ENCODE measurements at regions not wholly inside any gene's neighbourhood (a gene's known extent, or its start where the extent isn't known, plus 50 kb on each side); places are given as distances from the start of the nearest gene placed in this dataset.

DNA sequence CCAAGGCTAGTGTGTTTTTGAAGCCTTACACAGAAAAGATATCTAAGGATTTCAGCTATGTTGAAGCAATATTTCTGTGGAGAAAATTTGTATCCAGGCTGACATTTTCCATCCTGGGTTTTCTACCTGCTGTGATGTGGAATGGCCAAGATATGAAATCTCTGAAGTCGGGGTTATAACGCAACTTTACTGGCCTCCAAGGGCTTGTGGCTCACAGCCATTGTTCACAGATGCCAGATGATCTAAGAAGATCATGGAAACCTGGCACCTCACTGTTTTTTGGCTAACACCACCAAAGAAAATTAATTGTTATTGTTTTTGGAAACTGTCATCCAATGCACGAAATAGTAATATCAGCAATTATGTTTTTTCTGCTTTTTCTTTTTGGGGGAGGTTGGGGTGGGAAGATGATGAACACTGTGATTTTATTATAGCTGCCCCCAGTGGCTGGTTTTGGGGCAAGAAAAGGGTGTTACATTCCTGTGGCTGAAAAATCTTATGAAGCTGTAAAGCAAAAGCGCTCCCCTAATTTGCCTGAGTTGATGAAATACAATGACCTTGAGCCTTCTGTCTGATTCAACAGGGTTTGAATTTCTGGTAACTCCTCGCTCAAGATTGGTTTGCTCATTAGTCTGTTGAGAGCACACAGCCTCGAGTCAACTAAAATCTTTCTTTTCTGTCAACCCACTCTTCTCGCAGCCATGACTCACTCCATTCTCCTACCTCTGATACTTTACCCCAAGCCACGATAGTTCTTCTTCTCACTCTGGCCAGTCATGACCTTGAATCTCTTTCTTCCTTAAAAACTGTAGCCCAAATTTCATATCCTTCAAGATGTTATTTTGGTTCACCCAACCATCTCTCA, 236.7 kb downstream of the PAX1 start:
- Mint-ChIP-seq H3K27me3 (ENCODE audit: low read depth) (no peaks in the 10 kb centered on the region), H3K4me1 (ENCODE audit: low read depth) (no peaks in the 10 kb centered on the region), H3K9me3 (ENCODE audit: insufficient read depth) (peaks cover 29% of the 10 kb centered on the region), H3K27ac (no peak overlapping the region), H3K36me3 (ENCODE audit: low read depth) (no peaks in the 10 kb centered on the region), H3K4me3 (no peak overlapping the region)
- DNase-seq, result no peak
- CTCF ChIA-PET, result no interaction called here
- POLR2A ChIA-PET, result no interaction called here
- ATAC-seq, result no peak

- H3K4me3 Mint-ChIP-seq, result no peak overlapping the region
- no peak for ATAC-seq
- no peaks in the 10 kb centered on the region for H3K36me3 Mint-ChIP-seq (ENCODE audit: low read depth)
- CTCF ChIA-PET, result no interaction called here
- H3K4me1 Mint-ChIP-seq (ENCODE audit: low read depth), result no peaks in the 10 kb centered on the region
- no peak for DNase-seq
- H3K27me3 Mint-ChIP-seq (ENCODE audit: low read depth), result no peaks in the 10 kb centered on the region
- H3K9me3 Mint-ChIP-seq (ENCODE audit: insufficient read depth), result peaks cover 34% of the 10 kb centered on the region
- H3K27ac Mint-ChIP-seq, result no peak overlapping the region
- POLR2A ChIA-PET, result no interaction called here
These were observed 231.4 kb downstream of the PAX1 start for GRCh38 chr20:21936720-21937380.

DNA sequence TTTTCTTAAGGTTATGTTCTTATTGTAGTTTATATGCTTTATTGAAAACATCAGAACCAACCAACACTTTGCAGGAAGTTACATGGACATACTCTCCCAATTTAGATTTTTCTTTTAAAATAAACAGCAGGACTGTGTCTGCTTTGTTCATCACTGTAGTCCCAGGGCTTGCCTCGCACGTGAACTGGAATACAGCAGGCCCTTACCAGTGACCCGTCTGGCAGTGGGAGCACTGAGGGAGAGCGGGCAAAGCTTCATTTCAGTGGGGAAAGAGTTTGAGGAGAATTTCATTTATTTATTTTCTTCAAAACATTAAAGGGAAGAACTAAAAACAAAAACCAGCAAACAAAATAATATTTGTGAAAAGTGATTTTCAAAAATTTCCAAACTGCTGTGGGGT, 230.8 kb downstream of the PAX1 start:
- H3K4me1 Mint-ChIP-seq (ENCODE audit: low read depth), result no peaks in the 10 kb centered on the region
- peaks cover 29% of the 10 kb centered on the region for H3K9me3 Mint-ChIP-seq (ENCODE audit: insufficient read depth)
- no peak for DNase-seq
- H3K36me3 Mint-ChIP-seq (ENCODE audit: low read depth), result no peaks in the 10 kb centered on the region
- ChIA-PET CTCF (no interaction called here), POLR2A (no interaction called here)
- no peaks in the 10 kb centered on the region for H3K27me3 Mint-ChIP-seq (ENCODE audit: low read depth)
- H3K27ac Mint-ChIP-seq, result no peak overlapping the region
- no peak for ATAC-seq
- no peak overlapping the region for H3K4me3 Mint-ChIP-seq

DNA sequence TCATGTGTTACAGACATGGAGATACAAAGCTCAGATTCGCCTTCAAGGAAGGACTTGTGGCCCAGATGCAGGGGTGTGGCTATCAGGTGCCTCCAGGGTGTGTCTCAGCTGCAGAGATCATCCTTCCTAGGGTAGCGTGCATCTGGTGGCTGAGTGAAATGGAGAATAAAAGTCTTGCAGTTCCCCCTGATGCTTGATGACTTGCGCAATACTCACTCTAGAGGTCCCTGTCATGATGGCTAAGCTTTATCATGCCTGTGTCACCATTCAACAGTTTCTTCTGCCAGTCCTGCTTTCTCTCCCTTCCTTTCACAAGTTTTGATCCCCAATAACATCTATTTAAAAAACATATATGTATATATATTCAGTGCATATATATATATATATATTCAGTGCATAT, 228.1 kb downstream of the PAX1 start:
- Mint-ChIP-seq H3K9me3 (ENCODE audit: insufficient read depth) (peaks cover 16% of the 10 kb centered on the region), H3K4me1 (ENCODE audit: low read depth) (no peaks in the 10 kb centered on the region), H3K27ac (no peak overlapping the region), H3K27me3 (ENCODE audit: low read depth) (no peaks in the 10 kb centered on the region), H3K4me3 (no peak overlapping the region), H3K36me3 (ENCODE audit: low read depth) (no peaks in the 10 kb centered on the region)
- DNase-seq (no peak), ATAC-seq (no peak)
- POLR2A ChIA-PET, result interaction anchor here (0.7 kb wide), 1 partner anchor 12 kb away, joined by 4 read pairs; no protein-coding TSS in a partner anchor
- CTCF ChIA-PET, result no interaction called here

GRCh38 chr20:21921251-21921650, 215.8 kb downstream of the PAX1 start:
- Mint-ChIP-seq H3K4me3 (no peak overlapping the region), H3K4me1 (ENCODE audit: low read depth) (no peaks in the 10 kb centered on the region), H3K9me3 (ENCODE audit: insufficient read depth) (peaks cover 35% of the 10 kb centered on the region), H3K36me3 (ENCODE audit: low read depth) (no peaks in the 10 kb centered on the region), H3K27ac (no peak overlapping the region), H3K27me3 (ENCODE audit: low read depth) (no peaks in the 10 kb centered on the region)
- no peak for ATAC-seq
- ChIA-PET CTCF (no interaction called here), POLR2A (no interaction called here)
- no peak for DNase-seq

- Mint-ChIP-seq H3K4me3 (no peak overlapping the region), H3K36me3 (ENCODE audit: low read depth) (no peaks in the 10 kb centered on the region), H3K9me3 (ENCODE audit: insufficient read depth) (peaks cover 31% of the 10 kb centered on the region), H3K4me1 (ENCODE audit: low read depth) (no peaks in the 10 kb centered on the region), H3K27ac (no peak overlapping the region), H3K27me3 (ENCODE audit: low read depth) (no peaks in the 10 kb centered on the region)
- CTCF ChIA-PET, result no interaction called here
- DNase-seq (no peak), ATAC-seq (no peak)
- POLR2A ChIA-PET, result no interaction called here
These were observed 214.7 kb downstream of the PAX1 start for GRCh38 chr20:21920211-21920610.

GRCh38 chr20:21918398-21918797, 212.9 kb downstream of the PAX1 start:
- no peak for ATAC-seq
- H3K36me3 Mint-ChIP-seq (ENCODE audit: low read depth), result no peaks in the 10 kb centered on the region
- H3K27me3 Mint-ChIP-seq (ENCODE audit: low read depth), result no peaks in the 10 kb centered on the region
- H3K4me1 Mint-ChIP-seq (ENCODE audit: low read depth), result no peaks in the 10 kb centered on the region
- no peak overlapping the region for H3K4me3 Mint-ChIP-seq
- ChIA-PET POLR2A (no interaction called here), CTCF (no interaction called here)
- H3K27ac Mint-ChIP-seq, result no peak overlapping the region
- DNase-seq, result no peak
- peaks cover 23% of the 10 kb centered on the region for H3K9me3 Mint-ChIP-seq (ENCODE audit: insufficient read depth)

GRCh38 chr20:21902391-21902790, 196.9 kb downstream of the PAX1 start:
- POLR2A ChIA-PET, result no interaction called here
- H3K36me3 Mint-ChIP-seq (ENCODE audit: low read depth), result no peaks in the 10 kb centered on the region
- no peak for DNase-seq

DNA sequence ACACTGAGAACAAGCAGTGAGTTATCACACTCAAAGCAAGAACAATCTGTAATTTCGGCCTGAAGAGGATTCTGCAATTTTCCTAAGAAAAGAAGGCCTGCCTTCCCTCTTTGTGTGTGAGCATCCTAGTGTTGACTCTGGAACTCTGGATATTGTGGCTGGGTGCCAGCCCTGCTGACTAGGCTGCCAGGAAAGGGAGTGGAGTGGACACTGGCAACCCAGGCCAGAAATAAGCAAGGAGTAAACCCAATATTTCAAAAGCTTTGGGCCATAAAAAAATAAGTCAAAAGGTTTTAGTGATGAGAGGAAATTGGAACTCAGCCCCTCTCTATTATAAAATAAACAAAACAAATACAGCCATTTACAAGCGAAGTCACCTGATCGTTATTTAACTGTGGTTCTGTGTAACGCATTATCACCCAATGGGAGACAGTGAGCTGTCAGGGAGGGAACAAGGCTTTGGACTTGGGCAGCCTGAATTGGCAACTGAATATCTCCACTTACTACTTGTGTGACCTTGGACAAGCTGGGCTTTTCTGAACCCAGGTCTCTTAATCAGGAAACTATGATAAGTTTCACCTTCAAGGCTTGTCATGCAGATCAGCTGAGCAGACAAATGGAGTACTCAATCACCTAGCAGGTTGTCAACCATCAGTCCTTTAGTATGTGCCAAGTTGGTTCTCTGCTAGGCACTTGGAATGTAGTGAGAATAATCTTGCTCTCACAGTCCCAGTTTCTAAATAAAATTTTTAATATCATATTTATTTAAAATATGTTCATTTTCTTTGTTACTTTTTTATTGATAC, 196.2 kb downstream of the PAX1 start:
- Mint-ChIP-seq H3K27me3 (ENCODE audit: low read depth) (no peaks in the 10 kb centered on the region), H3K9me3 (ENCODE audit: insufficient read depth) (peaks cover 5% of the 10 kb centered on the region), H3K36me3 (ENCODE audit: low read depth) (no peaks in the 10 kb centered on the region), H3K27ac (no peak overlapping the region), H3K4me3 (no peak overlapping the region), H3K4me1 (ENCODE audit: low read depth) (no peaks in the 10 kb centered on the region)
- DNase-seq (no peak), ATAC-seq (no peak)
- CTCF ChIA-PET, result no interaction called here
- POLR2A ChIA-PET, result no interaction called here

More at GRCh38 chr20:21902391-21902790, 196.9 kb downstream of the PAX1 start:
- Mint-ChIP-seq H3K4me3 (no peak overlapping the region), H3K9me3 (ENCODE audit: insufficient read depth) (peaks cover under 1% of the 10 kb centered on the region), H3K27me3 (ENCODE audit: low read depth) (no peaks in the 10 kb centered on the region), H3K4me1 (ENCODE audit: low read depth) (no peaks in the 10 kb centered on the region), H3K27ac (no peak overlapping the region)
- no peak for ATAC-seq
- CTCF ChIA-PET, result no interaction called here

GRCh38 chr20:21900431-21900830, 195.0 kb downstream of the PAX1 start:
- Mint-ChIP-seq H3K27me3 (ENCODE audit: low read depth) (no peaks in the 10 kb centered on the region), H3K27ac (no peak overlapping the region), H3K36me3 (ENCODE audit: low read depth) (no peaks in the 10 kb centered on the region), H3K9me3 (ENCODE audit: insufficient read depth) (peaks cover 5% of the 10 kb centered on the region), H3K4me3 (no peak overlapping the region), H3K4me1 (ENCODE audit: low read depth) (no peaks in the 10 kb centered on the region)
- DNase-seq, result no peak
- no peak for ATAC-seq
- ChIA-PET POLR2A (no interaction called here), CTCF (no interaction called here)

- no peak for DNase-seq
- Mint-ChIP-seq H3K36me3 (ENCODE audit: low read depth) (no peaks in the 10 kb centered on the region), H3K9me3 (ENCODE audit: insufficient read depth) (no peaks in the 10 kb centered on the region), H3K4me3 (no peak overlapping the region), H3K27ac (no peak overlapping the region), H3K27me3 (ENCODE audit: low read depth) (no peaks in the 10 kb centered on the region), H3K4me1 (ENCODE audit: low read depth) (no peaks in the 10 kb centered on the region)
- POLR2A ChIA-PET, result no interaction called here
- no peak for ATAC-seq
- CTCF ChIA-PET, result no interaction called here
These were observed 169.5 kb downstream of the PAX1 start for GRCh38 chr20:21874921-21875320.

GRCh38 chr20:21874127-21874526, 168.7 kb downstream of the PAX1 start:
- H3K4me3 Mint-ChIP-seq, result no peak overlapping the region
- ChIA-PET CTCF (no interaction called here), POLR2A (no interaction called here)
- H3K27ac Mint-ChIP-seq, result no peak overlapping the region
- ATAC-seq (no peak), DNase-seq (no peak)
- H3K36me3 Mint-ChIP-seq (ENCODE audit: low read depth), result no peaks in the 10 kb centered on the region
- no peaks in the 10 kb centered on the region for H3K9me3 Mint-ChIP-seq (ENCODE audit: insufficient read depth)
- H3K27me3 Mint-ChIP-seq (ENCODE audit: low read depth), result no peaks in the 10 kb centered on the region
- no peaks in the 10 kb centered on the region for H3K4me1 Mint-ChIP-seq (ENCODE audit: low read depth)
